MM.1S (cell line): ENCODE measurements at regions not wholly inside any gene's neighbourhood (a gene's known extent, or its start where the extent isn't known, plus 50 kb on each side); places are given as distances from the start of the nearest gene placed in this dataset.

Source experiments
- DNase-seq: peaks from one replicate; pipeline ENCODE4 v3.0.0-alpha.2; 2015
- H2AFZ ChIP-seq: fragments of 300-600 bp; sonication (generic); 2 replicates; pipeline ENCODE4 v1.6.0; 2016; ENCODE audit warnings: antibody characterized with exemption, low read length
- H3F3A ChIP-seq: fragments of 300-600 bp; sonication (generic); 2 replicates; pipeline ENCODE4 v1.6.1; 2016; ENCODE audit warnings: mild to moderate bottlenecking, antibody characterized with exemption, low read length, moderate library complexity, mixed read lengths; ENCODE audit not compliant: insufficient read depth
- H3K27ac ChIP-seq: fragments of 300-600 bp; sonication (generic); 2 replicates; pipeline ENCODE4 v1.5.1; 2016; ENCODE audit warnings: mild to moderate bottlenecking, low read length
- H3K27me3 ChIP-seq: fragments of 300-600 bp; sonication (generic); replicated peaks from 2 replicates; pipeline ENCODE4 v1.6.0; 2016; ENCODE audit warnings: low read length; ENCODE audit not compliant: insufficient read depth
- H3K36me3 ChIP-seq: fragments of 300-600 bp; sonication (generic); replicated peaks from 2 replicates; pipeline ENCODE4 v1.6.1; 2016; ENCODE audit warnings: mild to moderate bottlenecking, low read length, mixed read lengths; ENCODE audit not compliant: insufficient read depth
- H3K4me1 ChIP-seq: fragments of 300-600 bp; sonication (generic); 2 replicates; pipeline ENCODE4 v1.6.1; 2016; ENCODE audit warnings: low read length, mixed read lengths
- H3K4me2 ChIP-seq: fragments of 300-600 bp; sonication (generic); 2 replicates; pipeline ENCODE4 v1.6.0; 2016; ENCODE audit warnings: low read depth, low read length
- H3K4me3 ChIP-seq: fragments of 300-600 bp; sonication (generic); 2 replicates; pipeline ENCODE4 v1.5.1; 2016; ENCODE audit warnings: low read length, mixed read lengths
- H3K79me2 ChIP-seq: fragments of 300-600 bp; sonication (generic); 2 replicates; pipeline ENCODE4 v1.6.1; 2016; ENCODE audit warnings: mixed run types, low read length, mixed read lengths
- H3K9ac ChIP-seq: fragments of 300-600 bp; sonication (generic); 2 replicates; pipeline ENCODE4 v1.6.1; 2016; ENCODE audit warnings: low read length, mixed read lengths
- H3K9me2 ChIP-seq: fragments of 300-600 bp; sonication (generic); replicated peaks from 2 replicates; pipeline ENCODE4 v1.6.1; 2016; ENCODE audit warnings: mild to moderate bottlenecking, low read length, mixed read lengths; ENCODE audit not compliant: insufficient read depth
- H3K9me3 ChIP-seq: fragments of 300-600 bp; sonication (generic); replicated peaks from 2 replicates; pipeline ENCODE4 v1.6.1; 2016; ENCODE audit warnings: mild to moderate bottlenecking, low read length, mixed read lengths; ENCODE audit not compliant: insufficient read depth
- H4K20me1 ChIP-seq: fragments of 300-600 bp; sonication (generic); 2 replicates; pipeline ENCODE4 v1.6.1; 2016; ENCODE audit warnings: mild to moderate bottlenecking, low read length, moderate library complexity, mixed read lengths; ENCODE audit not compliant: insufficient read depth
- EZH2 ChIP-seq: fragments of 300-600 bp; sonication (generic); optimal IDR thresholded peaks from 2 replicates; pipeline ENCODE3; 2017; ENCODE audit warnings: low read depth, mild to moderate bottlenecking, antibody characterized with exemption, low read length, mixed read lengths
- EZH2phosphoT487 ChIP-seq: fragments of 300-600 bp; sonication (generic); IDR thresholded peaks from 2 replicates; pipeline ENCODE4 v1.6.1; 2018; ENCODE audit warnings: antibody characterized with exemption, low read length
- TF ChIP-seq, protein P1 (sequence below): fragments of 300-600 bp; sonication (generic); IDR thresholded peaks from 2 replicates; pipeline ENCODE4 v1.5.1; 2016; ENCODE audit warnings: antibody characterized with exemption, low read length, mixed read lengths

DNA sequence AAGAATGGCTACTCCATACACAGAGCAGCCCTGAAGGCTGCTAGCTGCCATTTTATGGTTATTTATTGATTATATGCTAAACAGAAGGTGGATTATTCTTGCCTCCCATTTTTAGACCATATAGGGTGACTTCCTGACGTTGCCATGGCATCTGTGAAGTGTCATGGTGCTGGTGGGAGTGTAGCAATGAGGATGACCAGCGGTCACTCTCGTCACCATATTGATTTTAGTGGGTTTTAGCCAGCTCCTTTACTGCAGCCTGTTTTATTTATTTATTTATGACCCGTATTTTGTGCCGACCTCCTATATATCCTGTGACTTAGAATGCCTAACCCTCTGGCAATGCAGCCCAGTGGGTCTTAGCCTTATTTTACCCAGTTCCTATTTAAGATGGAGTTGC is 553.9 kb downstream of the TNS1 start:
- Histone ChIP-seq H4K20me1 (no peaks in the 10 kb centered on the region), H3K4me3 (no peak overlapping the region), H3K36me3 (no peaks in the 10 kb centered on the region), H3F3A (no peaks in the 10 kb centered on the region), H3K9ac (no peak overlapping the region), H3K4me2 (no peak overlapping the region), H3K9me2 (no peaks in the 10 kb centered on the region), H3K79me2 (no peaks in the 10 kb centered on the region), H2AFZ (no peak overlapping the region), H3K4me1 (no peaks in the 10 kb centered on the region), H3K27me3 (peaks cover 13% of the 10 kb centered on the region; the same call in 1 of the 2 replicates), H3K9me3 (no peaks in the 10 kb centered on the region), H3K27ac (no peak overlapping the region)
- TF ChIP-seq EZH2phosphoT487 (no peak), EZH2 (no peak)
- TF ChIP-seq, protein P1, sequence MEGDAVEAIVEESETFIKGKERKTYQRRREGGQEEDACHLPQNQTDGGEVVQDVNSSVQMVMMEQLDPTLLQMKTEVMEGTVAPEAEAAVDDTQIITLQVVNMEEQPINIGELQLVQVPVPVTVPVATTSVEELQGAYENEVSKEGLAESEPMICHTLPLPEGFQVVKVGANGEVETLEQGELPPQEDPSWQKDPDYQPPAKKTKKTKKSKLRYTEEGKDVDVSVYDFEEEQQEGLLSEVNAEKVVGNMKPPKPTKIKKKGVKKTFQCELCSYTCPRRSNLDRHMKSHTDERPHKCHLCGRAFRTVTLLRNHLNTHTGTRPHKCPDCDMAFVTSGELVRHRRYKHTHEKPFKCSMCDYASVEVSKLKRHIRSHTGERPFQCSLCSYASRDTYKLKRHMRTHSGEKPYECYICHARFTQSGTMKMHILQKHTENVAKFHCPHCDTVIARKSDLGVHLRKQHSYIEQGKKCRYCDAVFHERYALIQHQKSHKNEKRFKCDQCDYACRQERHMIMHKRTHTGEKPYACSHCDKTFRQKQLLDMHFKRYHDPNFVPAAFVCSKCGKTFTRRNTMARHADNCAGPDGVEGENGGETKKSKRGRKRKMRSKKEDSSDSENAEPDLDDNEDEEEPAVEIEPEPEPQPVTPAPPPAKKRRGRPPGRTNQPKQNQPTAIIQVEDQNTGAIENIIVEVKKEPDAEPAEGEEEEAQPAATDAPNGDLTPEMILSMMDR, result no peak
- DNase-seq, result no peak

DNA sequence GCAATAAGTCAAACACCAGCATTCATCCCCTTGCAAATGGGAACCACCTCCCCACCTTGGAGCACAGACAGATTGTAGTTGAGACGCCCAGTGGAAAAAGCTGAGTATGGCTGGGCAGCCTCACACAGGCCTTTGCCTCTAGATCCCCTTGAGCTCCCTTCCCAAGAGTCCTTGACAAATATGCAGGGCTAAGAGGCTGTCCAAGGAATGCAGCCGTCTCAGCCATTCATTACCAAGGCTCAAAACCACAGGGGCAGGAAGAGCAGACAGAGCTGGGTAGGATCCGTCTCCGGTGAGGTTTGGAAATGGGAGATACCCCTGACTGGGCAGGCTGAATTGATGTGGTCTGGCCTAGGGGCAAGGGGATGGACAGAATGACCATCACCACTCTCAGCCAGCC is 557.1 kb downstream of the TNS1 start:
- no peak overlapping the region for H3K9ac ChIP-seq
- TF ChIP-seq EZH2 (no peak), EZH2phosphoT487 (no peak)
- TF ChIP-seq, protein P1, result no peak
- peaks cover 31% of the 10 kb centered on the region for H3K27me3 ChIP-seq
- no peak overlapping the region for H2AFZ ChIP-seq
- H3K4me1 ChIP-seq, result no peaks in the 10 kb centered on the region
- no peaks in the 10 kb centered on the region for H3K79me2 ChIP-seq
- H3F3A ChIP-seq, result no peaks in the 10 kb centered on the region
- H3K4me2 ChIP-seq, result no peak overlapping the region
- no peak overlapping the region for H3K4me3 ChIP-seq
- H3K36me3 ChIP-seq, result no peaks in the 10 kb centered on the region
- no peak overlapping the region for H3K27ac ChIP-seq
- H3K9me3 ChIP-seq, result no peaks in the 10 kb centered on the region
- DNase-seq, result no peak
- H3K9me2 ChIP-seq, result no peaks in the 10 kb centered on the region
- no peaks in the 10 kb centered on the region for H4K20me1 ChIP-seq

DNA sequence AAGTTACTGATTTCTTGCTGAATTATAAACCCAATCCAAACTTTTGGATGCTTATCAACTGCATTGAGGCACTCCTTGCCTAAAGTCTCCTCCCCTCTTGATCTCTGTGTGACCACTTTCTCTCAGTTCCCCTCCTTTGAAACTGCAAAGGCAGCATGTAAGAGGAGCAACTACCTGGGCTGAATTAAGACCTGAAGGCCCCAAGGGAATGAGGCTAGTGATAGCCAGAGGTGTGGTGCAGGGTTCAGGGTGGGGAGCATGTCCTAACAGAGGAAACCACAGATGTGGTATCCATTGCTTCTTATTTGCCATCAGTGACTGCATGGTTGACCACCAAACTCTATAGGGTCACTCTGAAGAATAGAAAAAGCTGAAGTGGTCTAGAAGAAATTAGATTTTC is 557.9 kb downstream of the TNS1 start:
- H3K9me2 ChIP-seq, result no peaks in the 10 kb centered on the region
- H3K27ac ChIP-seq, result no peak overlapping the region
- no peak overlapping the region for H3K4me2 ChIP-seq
- 0 out of 2 replicates have a peak, but pooled peaks cover 8% of the 10 kb centered on the region for H3K4me1 ChIP-seq
- H3F3A ChIP-seq, result peaks cover 3% of the 10 kb centered on the region
- H3K79me2 ChIP-seq, result no peaks in the 10 kb centered on the region
- no peak overlapping the region for H3K4me3 ChIP-seq
- no peaks in the 10 kb centered on the region for H4K20me1 ChIP-seq
- H2AFZ ChIP-seq, result no peak overlapping the region
- peaks cover 31% of the 10 kb centered on the region for H3K27me3 ChIP-seq
- no peak overlapping the region for H3K9ac ChIP-seq
- TF ChIP-seq, protein P1, result no peak
- TF ChIP-seq EZH2, result no peak
- TF ChIP-seq EZH2phosphoT487, result no peak
- H3K9me3 ChIP-seq, result no peaks in the 10 kb centered on the region
- no peaks in the 10 kb centered on the region for H3K36me3 ChIP-seq
- no peak for DNase-seq
